HEK293 (cell line): ENCODE measurements at regions not wholly inside any gene's neighbourhood (a gene's known extent, or its start where the extent isn't known, plus 50 kb on each side); places are given as distances from the start of the nearest gene placed in this dataset.

ENCODE experiments used
- CTCF ChIA-PET: fragments of 350-600 bp; formaldehyde crosslinking; extraction: SDS; loops from one replicate; lab custom pipeline; 2021; ENCODE audit warnings: antibody characterized with exemption; lab: Yijun Ruan, JAX
- POLR2A ChIA-PET: fragments of 300-600 bp; formaldehyde crosslinking; extraction: SDS; loops from one replicate; lab custom pipeline; 2020; ENCODE audit warnings: antibody characterized with exemption, inconsistent platforms; lab: Yijun Ruan, JAX
- H3K27ac ChIP-seq: fragments of 200-500 bp; sonication (Bioruptor generic); 2 replicates; pipeline ENCODE4 v1.5.1; 2014; ENCODE audit warnings: low read depth, low read length, control low read depth, inconsistent platforms; ENCODE audit errors: extremely low read depth
- H3K36me3 ChIP-seq, 2 experiments: fragments of 200-500 bp in 1 of 2; sonication (Bioruptor generic) in 1 of 2; 1 replicate in 1 of 2; 2 replicates in 1 of 2; pipeline ENCODE4 v1.5.1; 2014 to 2017; ENCODE audit warnings: inconsistent platforms in 2 of 2, low read length in 2 of 2; ENCODE audit not compliant: control insufficient read depth in 2 of 2, insufficient read depth in 1 of 2
- H3K4me1 ChIP-seq: fragments of 200-500 bp; sonication (Bioruptor generic); 2 replicates; pipeline ENCODE4 v1.5.1; 2014; ENCODE audit warnings: mild to moderate bottlenecking, low read length, inconsistent platforms; ENCODE audit not compliant: control insufficient read depth, insufficient read depth
- H3K4me3 ChIP-seq: 2 replicates; pipeline ENCODE4 v1.5.1; 2011; ENCODE audit warnings: low read depth, mild to moderate bottlenecking, control low read depth, low read length, moderate library complexity
- H3K9me3 ChIP-seq: fragments of 200-500 bp; sonication (Bioruptor generic); 2 replicates; pipeline ENCODE4 v1.5.1; 2014; ENCODE audit warnings: low read depth, low read length, inconsistent platforms; ENCODE audit not compliant: control insufficient read depth, insufficient read depth
- ELK4 ChIP-seq: IDR thresholded peaks from 2 replicates; pipeline ENCODE4 v1.6.1; 2011; ENCODE audit warnings: mild to moderate bottlenecking, low read depth, low read length, borderline replicate concordance
- INSM2 ChIP-seq: fragments of 450-650 bp; formaldehyde crosslinking; IDR thresholded peaks from 2 replicates; pipeline ENCODE4 v1.5.1; 2016; ENCODE audit warnings: missing biosample characterization, missing genetic modification characterization
- KLF16 ChIP-seq: fragments of 450-650 bp; formaldehyde crosslinking; IDR thresholded peaks from 2 replicates; pipeline ENCODE4 v1.5.1; 2017; ENCODE audit warnings: missing biosample characterization, missing genetic modification characterization
- MEIS1 ChIP-seq: sonication (generic); formaldehyde crosslinking; IDR thresholded peaks from 2 replicates; pipeline ENCODE4 v1.8.1; 2022; ENCODE audit warnings: missing genetic modification reagents, mild to moderate bottlenecking, borderline replicate concordance
- MYNN ChIP-seq: fragments of 450-650 bp; formaldehyde crosslinking; IDR thresholded peaks from 2 replicates; pipeline ENCODE4 v1.5.1; 2016; ENCODE audit warnings: missing biosample characterization, missing genetic modification characterization, borderline replicate concordance
- OVOL3 ChIP-seq: fragments of 450-650 bp; formaldehyde crosslinking; IDR thresholded peaks from 2 replicates; pipeline ENCODE4 v1.5.1; 2016; ENCODE audit warnings: missing biosample characterization, missing genetic modification characterization
- SP2 ChIP-seq: fragments of 450-650 bp; formaldehyde crosslinking; IDR thresholded peaks from 2 replicates; pipeline ENCODE4 v1.5.1; 2016; ENCODE audit warnings: missing biosample characterization, missing genetic modification characterization
- SP3 ChIP-seq: fragments of 450-650 bp; formaldehyde crosslinking; IDR thresholded peaks from 2 replicates; pipeline ENCODE4 v1.5.1; 2016; ENCODE audit warnings: missing biosample characterization, missing genetic modification characterization
- ZBTB20 ChIP-seq: fragments of 450-650 bp; formaldehyde crosslinking; IDR thresholded peaks from 2 replicates; pipeline ENCODE4 v1.5.1; 2016; ENCODE audit warnings: missing biosample characterization, missing genetic modification characterization
- ZBTB7A ChIP-seq: fragments of 450-650 bp; formaldehyde crosslinking; IDR thresholded peaks from 2 replicates; pipeline ENCODE4 v1.5.1; 2016; ENCODE audit warnings: low read depth, missing biosample characterization, missing genetic modification characterization
- ZIC2 ChIP-seq: fragments of 450-650 bp; formaldehyde crosslinking; IDR thresholded peaks from 2 replicates; pipeline ENCODE4 v1.5.1; 2016; ENCODE audit warnings: missing biosample characterization, missing genetic modification characterization
- ZNF174 ChIP-seq: fragments of 450-650 bp; formaldehyde crosslinking; IDR thresholded peaks from 2 replicates; pipeline ENCODE4 v1.5.0; 2017; ENCODE audit warnings: missing biosample characterization, mild to moderate bottlenecking, missing genetic modification characterization
- ZNF175 ChIP-seq: fragments of 450-650 bp; formaldehyde crosslinking; IDR thresholded peaks from 2 replicates; pipeline ENCODE4 v1.5.1; 2016; ENCODE audit warnings: missing biosample characterization, missing genetic modification characterization
- ZNF23 ChIP-seq: fragments of 450-650 bp; formaldehyde crosslinking; IDR thresholded peaks from 2 replicates; pipeline ENCODE4 v1.5.1; 2016; ENCODE audit warnings: missing biosample characterization, missing genetic modification characterization, borderline replicate concordance
- ZNF24 ChIP-seq: fragments of 450-650 bp; formaldehyde crosslinking; IDR thresholded peaks from 2 replicates; pipeline ENCODE4 v1.5.1; 2016; ENCODE audit warnings: missing biosample characterization, missing genetic modification characterization
- ZNF311 ChIP-seq: fragments of 450-650 bp; formaldehyde crosslinking; IDR thresholded peaks from 2 replicates; pipeline ENCODE4 v1.5.1; 2017; ENCODE audit warnings: missing biosample characterization, missing genetic modification characterization, borderline replicate concordance
- ZNF341 ChIP-seq: fragments of 450-650 bp; formaldehyde crosslinking; IDR thresholded peaks from 2 replicates; pipeline ENCODE4; 2016; ENCODE audit warnings: low read depth, missing biosample characterization, missing genetic modification characterization
- ZNF350 ChIP-seq: fragments of 450-650 bp; formaldehyde crosslinking; IDR thresholded peaks from 2 replicates; pipeline ENCODE4 v1.5.0; 2017; ENCODE audit warnings: missing biosample characterization, mild to moderate bottlenecking, missing genetic modification characterization
- ZNF362 ChIP-seq: fragments of 450-650 bp; formaldehyde crosslinking; IDR thresholded peaks from 2 replicates; pipeline ENCODE4 v1.5.1; 2016; ENCODE audit warnings: missing biosample characterization, missing genetic modification characterization
- ZNF510 ChIP-seq: fragments of 450-650 bp; formaldehyde crosslinking; IDR thresholded peaks from 2 replicates; pipeline ENCODE4 v1.5.1; 2018; ENCODE audit warnings: mild to moderate bottlenecking, missing genetic modification characterization, missing biosample characterization; ENCODE audit not compliant: insufficient replicate concordance
- ZNF548 ChIP-seq: fragments of 450-650 bp; formaldehyde crosslinking; IDR thresholded peaks from 2 replicates; pipeline ENCODE4 v1.5.1; 2016; ENCODE audit warnings: missing biosample characterization, missing genetic modification characterization
- ZNF558 ChIP-seq: fragments of 450-650 bp; formaldehyde crosslinking; IDR thresholded peaks from 2 replicates; pipeline ENCODE4 v1.5.1; 2016; ENCODE audit warnings: missing biosample characterization, missing genetic modification characterization
- ZNF560 ChIP-seq: fragments of 450-650 bp; formaldehyde crosslinking; IDR thresholded peaks from 2 replicates; pipeline ENCODE4 v1.5.1; 2017; ENCODE audit warnings: missing biosample characterization, missing genetic modification characterization, borderline replicate concordance
- ZNF621 ChIP-seq: fragments of 450-650 bp; formaldehyde crosslinking; IDR thresholded peaks from 2 replicates; pipeline ENCODE4 v1.5.1; 2017; ENCODE audit warnings: missing biosample characterization, missing genetic modification characterization
- ZNF670 ChIP-seq: fragments of 450-650 bp; formaldehyde crosslinking; IDR thresholded peaks from 2 replicates; pipeline ENCODE4 v1.5.1; 2016; ENCODE audit warnings: missing biosample characterization, missing genetic modification characterization, low read depth
- ZNF747 ChIP-seq: fragments of 450-650 bp; formaldehyde crosslinking; IDR thresholded peaks from 2 replicates; pipeline ENCODE4 v1.5.1; 2016; ENCODE audit warnings: missing biosample characterization, missing genetic modification characterization
- ZNF776 ChIP-seq: fragments of 450-650 bp; formaldehyde crosslinking; IDR thresholded peaks from 2 replicates; pipeline ENCODE4 v1.5.0; 2017; ENCODE audit warnings: missing biosample characterization, missing genetic modification characterization, borderline replicate concordance
- ZNF792 ChIP-seq: fragments of 450-650 bp; formaldehyde crosslinking; IDR thresholded peaks from 2 replicates; pipeline ENCODE4 v1.5.1; 2016; ENCODE audit warnings: missing biosample characterization, missing genetic modification characterization
- ZNF830 ChIP-seq: fragments of 450-650 bp; IDR thresholded peaks from 2 replicates; pipeline ENCODE4 v1.5.0; 2018; ENCODE audit warnings: missing biosample characterization, missing genetic modification characterization, low read depth, mild to moderate bottlenecking, moderate library complexity
- ZSCAN23 ChIP-seq: fragments of 450-650 bp; formaldehyde crosslinking; IDR thresholded peaks from 2 replicates; pipeline ENCODE4 v1.5.1; 2016; ENCODE audit warnings: missing biosample characterization, missing genetic modification characterization

GRCh38 chr11:70734911-70735310 is 336.6 kb downstream of the CTTN start:
- TF ChIP-seq INSM2 (tag by site-specific recombination) (no peak), ZNF792 (tag by site-specific recombination) (no peak), KLF16 (no peak), ZNF24 (tag by site-specific recombination) (no peak), SP3 (tag by site-specific recombination) (no peak), ZBTB20 (tag by site-specific recombination) (no peak), ZNF560 (tag by site-specific recombination) (no peak), ZNF558 (tag by site-specific recombination) (no peak), ZNF747 (tag by site-specific recombination) (no peak), ZNF776 (tag by site-specific recombination) (no peak), ZNF23 (tag by site-specific recombination) (no peak), ZBTB7A (no peak), ZNF670 (tag by site-specific recombination) (no peak), ZNF548 (tag by site-specific recombination) (no peak), ZNF830 (tag by site-specific recombination) (no peak)
- POLR2A ChIA-PET = no interaction called here
- no peak overlapping the region for H3K4me3 ChIP-seq
- no peaks in the 10 kb centered on the region for H3K4me1 ChIP-seq
- H3K36me3 ChIP-seq = no peaks in the 10 kb centered on the region
- CTCF ChIA-PET = no interaction called here
- H3K27ac ChIP-seq = no peak overlapping the region
- H3K9me3 ChIP-seq = no peaks in the 10 kb centered on the region

- H3K27ac ChIP-seq = no peak overlapping the region
- no peak overlapping the region for H3K4me3 ChIP-seq
- H3K36me3 ChIP-seq = no peaks in the 10 kb centered on the region
- TF ChIP-seq ZNF621 (tag by site-specific recombination) (no peak), ZNF350 (tag by site-specific recombination) (no peak), ZNF311 (tag by site-specific recombination) (no peak)
- H3K9me3 ChIP-seq = no peaks in the 10 kb centered on the region
- CTCF ChIA-PET = interaction anchor here (0.5 kb wide), 1 partner anchor 821 kb away, joined by 3 read pairs; no protein-coding TSS in a partner anchor
- POLR2A ChIA-PET = no interaction called here
- H3K4me1 ChIP-seq = no peaks in the 10 kb centered on the region
These were observed 337.6 kb downstream of the CTTN start for GRCh38 chr11:70735976-70736375.

- H3K9me3 ChIP-seq = no peaks in the 10 kb centered on the region
- ChIA-PET POLR2A (no interaction called here), CTCF (interaction anchor here (0.5 kb wide), 1 partner anchor 821 kb away, joined by 3 read pairs; no protein-coding TSS in a partner anchor)
- no peaks in the 10 kb centered on the region for H3K4me1 ChIP-seq
- no peak overlapping the region for H3K4me3 ChIP-seq
- TF ChIP-seq ZSCAN23 (tag by site-specific recombination) (no peak), ZNF362 (tag by site-specific recombination) (no peak), ELK4 (no peak), ZIC2 (tag by site-specific recombination) (no peak), MEIS1 (no peak), ZNF510 (no peak), ZNF621 (tag by site-specific recombination) (no peak), ZNF548 (tag by site-specific recombination) (no peak), ZNF341 (no peak), ZNF175 (tag by site-specific recombination) (no peak), ZNF23 (tag by site-specific recombination) (no peak), OVOL3 (no peak), ZBTB20 (tag by site-specific recombination) (no peak), SP2 (tag by site-specific recombination) (no peak), MYNN (tag by site-specific recombination) (no peak), ZNF174 (no peak)
- H3K27ac ChIP-seq = no peak overlapping the region
- no peaks in the 10 kb centered on the region for H3K36me3 ChIP-seq
These were observed 338.1 kb downstream of the CTTN start for GRCh38 chr11:70736461-70736860.
